IMR-90 (cell line): ENCODE measurements at regions not wholly inside any gene's neighbourhood (a gene's known extent, or its start where the extent isn't known, plus 50 kb on each side); places are given as distances from the start of the nearest gene placed in this dataset.

ENCODE experiments used
- ATAC-seq: fragments of 200-7000 bp; cut with Tn5 transposase; 2 replicates; pipeline ENCODE4 v1.9.1; 2020; ENCODE audit warnings: low read depth, mild to moderate bottlenecking, moderate library complexity
- BruUV-seq: library from RNA; stranded (reverse); fragments of 400-500 nt; replicated peaks from 2 replicates; lab custom pipeline; 2021; lab: Mats Ljungman, UMichigan
- CTCF ChIA-PET: fragments of 300-600 bp; formaldehyde crosslinking; extraction: SDS; loops from one replicate; lab custom pipeline; 2021; ENCODE audit warnings: antibody characterized with exemption; lab: Yijun Ruan, JAX
- POLR2A ChIA-PET: fragments of 300-600 bp; sonication (Branson Sonifier 250); formaldehyde crosslinking; loops from one replicate; lab custom pipeline; 2022; ENCODE audit warnings: antibody characterized with exemption; ENCODE audit not compliant: unreplicated experiment; lab: Charles Lee
- DNase-seq: peaks from one replicate; pipeline ENCODE4 v3.0.0; 2013
- H2AFZ ChIP-seq: replicated peaks from 2 replicates; pipeline ENCODE3; 2013; ENCODE audit warnings: low read length, mild to moderate bottlenecking; ENCODE audit not compliant: poor library complexity
- H2AK5ac ChIP-seq: 2 replicates; pipeline ENCODE4 v1.6.1; 2013; ENCODE audit warnings: low read depth, low read length, inconsistent platforms
- H2AK9ac ChIP-seq: replicated peaks from 2 replicates; pipeline ENCODE3; 2013; ENCODE audit warnings: mild to moderate bottlenecking, low read depth, low read length, moderate library complexity; ENCODE audit not compliant: poor library complexity
- H2BK120ac ChIP-seq: 2 replicates; pipeline ENCODE4 v1.6.1; 2013; ENCODE audit warnings: low read depth, low read length, inconsistent platforms
- H2BK15ac ChIP-seq: 3 replicates; pipeline ENCODE4 v1.6.1; 2013; ENCODE audit warnings: low read depth, low read length, inconsistent platforms
- H2BK20ac ChIP-seq: 2 replicates; pipeline ENCODE4 v1.6.1; 2013; ENCODE audit warnings: low read depth, mild to moderate bottlenecking, inconsistent platforms, low read length, moderate library complexity
- H2BK5ac ChIP-seq: 2 replicates; pipeline ENCODE4 v1.6.1; 2013; ENCODE audit warnings: mild to moderate bottlenecking, low read depth, low read length, inconsistent platforms; ENCODE audit not compliant: poor library complexity, severe bottlenecking
- H3K14ac ChIP-seq: replicated peaks from 2 replicates; pipeline ENCODE4 v1.6.1; 2013; ENCODE audit warnings: low read depth, low read length, inconsistent platforms
- H3K18ac ChIP-seq: 2 replicates; pipeline ENCODE4 v1.6.1; 2013; ENCODE audit warnings: low read depth, low read length, control low read depth
- H3K23ac ChIP-seq: 2 replicates; pipeline ENCODE4 v1.6.1; 2013; ENCODE audit warnings: low read depth, low read length, inconsistent platforms
- H3K27ac ChIP-seq: 2 replicates; pipeline ENCODE4 v1.5.1; 2013; ENCODE audit warnings: mild to moderate bottlenecking, control low read depth, low read length; ENCODE audit not compliant: insufficient read depth
- H3K27me3 ChIP-seq: 2 replicates; pipeline ENCODE4 v1.6.1; 2013; ENCODE audit warnings: low read length; ENCODE audit not compliant: control insufficient read depth, insufficient read depth
- H3K36me3 ChIP-seq: 2 replicates; pipeline ENCODE4 v1.6.1; 2013; ENCODE audit warnings: low read length, mixed read lengths; ENCODE audit not compliant: control insufficient read depth, insufficient read depth
- H3K4ac ChIP-seq: 2 replicates; pipeline ENCODE4 v1.6.1; 2013; ENCODE audit warnings: low read depth, low read length, inconsistent platforms
- H3K4me1 ChIP-seq: 2 replicates; pipeline ENCODE4 v1.6.1; 2013; ENCODE audit warnings: low read length, mixed read lengths; ENCODE audit not compliant: control insufficient read depth, insufficient read depth
- H3K4me2 ChIP-seq: 2 replicates; pipeline ENCODE4 v1.6.1; 2013; ENCODE audit warnings: low read depth, mild to moderate bottlenecking, control low read depth, low read length, moderate library complexity
- H3K4me3 ChIP-seq: 2 replicates; pipeline ENCODE4 v1.5.1; 2013; ENCODE audit warnings: low read depth, mild to moderate bottlenecking, control low read depth, low read length, moderate library complexity; ENCODE audit not compliant: insufficient read depth
- H3K56ac ChIP-seq: 2 replicates; pipeline ENCODE4 v1.6.1; 2013; ENCODE audit warnings: low read length, inconsistent platforms; ENCODE audit not compliant: insufficient read depth; ENCODE audit errors: extremely low read depth
- H3K79me1 ChIP-seq, 2 experiments: 2 replicates each; pipeline ENCODE4 v1.6.1; 2013; ENCODE audit warnings: low read length in 2 of 2, inconsistent platforms in 1 of 2, low read depth in 1 of 2
- H3K9ac ChIP-seq: 2 replicates; pipeline ENCODE4 v1.6.1; 2013; ENCODE audit warnings: low read depth, low read length, control low read depth
- H3K9me1 ChIP-seq: 2 replicates; pipeline ENCODE4 v1.6.1; 2013; ENCODE audit warnings: low read length, inconsistent platforms; ENCODE audit not compliant: insufficient read depth
- H3K9me3 ChIP-seq: 2 replicates; pipeline ENCODE4 v1.6.1; 2013; ENCODE audit warnings: low read length; ENCODE audit not compliant: control insufficient read depth, insufficient read depth
- H4K20me1 ChIP-seq: 2 replicates; pipeline ENCODE4 v1.6.1; 2013; ENCODE audit warnings: low read length, inconsistent platforms; ENCODE audit not compliant: insufficient read depth
- H4K5ac ChIP-seq: 2 replicates; pipeline ENCODE4 v1.6.1; 2013; ENCODE audit warnings: mild to moderate bottlenecking, low read depth, low read length, control low read depth
- H4K8ac ChIP-seq, 2 experiments: 2 replicates each; pipeline ENCODE4 v1.6.1; 2013; ENCODE audit warnings: low read depth in 2 of 2, low read length in 2 of 2, control low read depth in 1 of 2, inconsistent platforms in 1 of 2
- H4K91ac ChIP-seq: 2 replicates; pipeline ENCODE4 v1.6.1; 2013; ENCODE audit warnings: low read depth, low read length, inconsistent platforms; ENCODE audit not compliant: insufficient read depth
- BHLHE40 ChIP-seq: fragments of 150-350 bp; IDR thresholded peaks from 2 replicates; pipeline ENCODE4 v1.6.1; 2016; ENCODE audit warnings: mild to moderate bottlenecking, low read depth, low read length
- CHD1 ChIP-seq: IDR thresholded peaks from 2 replicates; pipeline ENCODE4 v1.6.1; 2012; ENCODE audit warnings: low read depth, low read length, improper control_type of control experiment
- CTCF ChIP-seq: conservative IDR thresholded peaks from 2 replicates; pipeline ENCODE4 v1.5.1; 2012; ENCODE audit warnings: mild to moderate bottlenecking, low read depth, low read length, improper control_type of control experiment
- FOS ChIP-seq: fragments of 150-350 bp; IDR thresholded peaks from 2 replicates; pipeline ENCODE4 v1.6.1; 2016; ENCODE audit warnings: low read depth, low read length
- MXI1 ChIP-seq: IDR thresholded peaks from 2 replicates; pipeline ENCODE4 v1.6.1; 2012; ENCODE audit warnings: low read depth, mild to moderate bottlenecking, low read length, moderate library complexity, borderline replicate concordance
- NFE2L2 ChIP-seq: fragments of 150-350 bp; IDR thresholded peaks from 2 replicates; pipeline ENCODE4 v1.6.1; 2016; ENCODE audit warnings: low read depth, mild to moderate bottlenecking, low read length
- RCOR1 ChIP-seq: IDR thresholded peaks from 2 replicates; pipeline ENCODE4 v1.6.1; 2012; ENCODE audit warnings: mild to moderate bottlenecking, low read length, improper control_type of control experiment; ENCODE audit not compliant: insufficient replicate concordance
- SMC3 ChIP-seq: fragments of 150-350 bp; IDR thresholded peaks from 2 replicates; pipeline ENCODE4 v1.6.1; 2016; ENCODE audit warnings: low read depth, mild to moderate bottlenecking, antibody characterized with exemption, low read length, moderate library complexity
- WGBS, 2 experiments: methylation state at CpG; one replicate each; pipeline versions ENCODE4 v1.1.5 to v1.1.7; 2013; ENCODE audit warnings: missing lambda C conversion rate in 2 of 2; ENCODE audit not compliant: insufficient read length in 1 of 2; ENCODE audit errors: extremely low coverage in 2 of 2; 5-methylcytosine and 5-hydroxymethylcytosine counted together
- dilution Hi-C: fragments of 300-500 bp; cut with HindIII; formaldehyde crosslinking; loops from one replicate; pipeline ENCODE4 v1.14.3; 2018; ENCODE audit warnings: low sequenced_read_pairs; ENCODE audit not compliant: unreplicated experiment
- in situ Hi-C: fragments of 300-500 bp; cut with MboI; formaldehyde crosslinking; loops from 3 replicates; pipeline ENCODE4 v1.14.3; 2019; ENCODE audit warnings: low sequenced_read_pairs, inconsistent platforms, mixed read lengths
- intact Hi-C: fragments of 100-400 bp; cut with micrococcal nuclease; formaldehyde crosslinking; loops from 2 replicates; pipeline ENCODE4 v1.10.0; 2022

GRCh38 chr2:515441-516127, 161.6 kb downstream of the TMEM18 start:
- Histone ChIP-seq H3K9ac (no peak overlapping the region), H2AK9ac (no peak overlapping the region), H3K9me3 (peaks cover 24% of the 10 kb centered on the region), H3K4me2 (no peak overlapping the region), H3K23ac (no peak overlapping the region), H3K27me3 (no peaks in the 10 kb centered on the region), H2AK5ac (no peak overlapping the region), H4K8ac (no peak overlapping the region), H3K4ac (no peak overlapping the region), H2BK120ac (no peak overlapping the region), H4K91ac (no peak overlapping the region), H3K14ac (no peak overlapping the region), H3K9me1 (no peaks in the 10 kb centered on the region), H3K18ac (no peak overlapping the region), H2BK5ac (no peak overlapping the region), H3K56ac (no peak overlapping the region), H3K79me1 (no peaks in the 10 kb centered on the region), H4K5ac (no peak overlapping the region), H3K4me1 (no peaks in the 10 kb centered on the region), H3K4me3 (no peak overlapping the region), H3K27ac (no peak overlapping the region), H2BK15ac (no peak overlapping the region), H4K20me1 (no peaks in the 10 kb centered on the region), H2BK20ac (no peak overlapping the region), H3K36me3 (no peaks in the 10 kb centered on the region), H2AFZ (no peak overlapping the region)
- no TSS peak for BruUV-seq
- ChIA-PET POLR2A (no interaction called here), CTCF (no interaction called here)
- WGBS, 2 experiments, result no CpG with 5 or more reads among the region's 3 CpGs
- ATAC-seq, result no peak
- DNase-seq, result no peak
- TF ChIP-seq SMC3 (no peak), CTCF (no peak), MXI1 (no peak), RCOR1 (no peak), BHLHE40 (no peak), CHD1 (no peak), NFE2L2 (no peak), FOS (no peak)
- in situ Hi-C loops (no loop called here), dilution Hi-C loops (no loop called here), intact Hi-C loops (no loop called here)
